Mucosa of rectum (tissue), 2 donors: ENCODE measurements at regions not wholly inside any gene's neighbourhood (a gene's known extent, or its start where the extent isn't known, plus 50 kb on each side); places are given as distances from the start of the nearest gene placed in this dataset.
"Not testable (repeated sequence)": the region's sequence is repeated elsewhere in the genome, so short reads cannot be mapped to it uniquely, and the experiment has no call there.

Source experiments
- H3K27ac ChIP-seq, 2 donors: one replicate each; pipeline ENCODE4 v1.7.0; 2013; ENCODE audit warnings: inconsistent platforms in 2 of 2, low read depth in 2 of 2, low read length in 2 of 2
- H3K27me3 ChIP-seq, 2 donors: one replicate each; pipeline ENCODE4 v1.7.0; 2013; ENCODE audit warnings: low read length in 2 of 2; ENCODE audit not compliant: control insufficient read depth in 2 of 2, insufficient read depth in 2 of 2
- H3K36me3 ChIP-seq, 2 donors: one replicate each; pipeline ENCODE4 v1.7.0; 2013; ENCODE audit warnings: low read length in 2 of 2; ENCODE audit not compliant: control insufficient read depth in 2 of 2, insufficient read depth in 2 of 2
- H3K4me1 ChIP-seq, 2 donors: one replicate each; pipeline ENCODE4 v1.7.0; 2013; ENCODE audit warnings: low read length in 2 of 2, mild to moderate bottlenecking in 1 of 2; ENCODE audit not compliant: control insufficient read depth in 2 of 2, insufficient read depth in 2 of 2
- H3K4me3 ChIP-seq, 2 donors: one replicate each; pipeline ENCODE4 v1.7.0; 2013; ENCODE audit warnings: low read length in 2 of 2
- H3K9ac ChIP-seq, 2 donors: one replicate each; pipeline ENCODE4 v1.7.0; 2013; ENCODE audit warnings: low read length in 2 of 2, low read depth in 1 of 2, mild to moderate bottlenecking in 1 of 2
- H3K9me3 ChIP-seq, 2 donors: one replicate each; pipeline ENCODE4 v1.7.0; 2013; ENCODE audit warnings: low read length in 2 of 2; ENCODE audit not compliant: control insufficient read depth in 2 of 2
- donor health status: healthy.
- donor health status: Normal muscosa, but diverticular disease.

DNA sequence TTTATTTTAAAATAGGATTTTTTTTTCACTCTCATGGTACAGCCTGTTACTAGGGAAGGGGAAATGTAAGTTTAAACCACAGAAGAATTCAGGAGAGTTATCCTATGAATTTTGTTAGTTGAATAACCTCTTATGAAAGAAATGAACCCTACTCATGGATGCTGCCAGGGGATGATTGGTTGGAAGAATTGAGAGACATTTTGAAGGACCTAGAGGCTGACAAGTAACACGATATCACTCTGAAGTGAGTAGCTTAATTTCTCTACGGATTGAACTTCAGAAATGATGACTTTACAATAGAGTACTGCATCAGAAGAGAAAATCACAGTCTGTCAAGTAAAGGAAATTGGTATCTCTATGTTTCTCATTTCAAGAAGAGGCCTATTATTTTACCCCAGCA, 1346.2 kb downstream of the SUCLG1 start:
- Histone ChIP-seq H3K4me1 (no peaks in the 10 kb centered on the region), H3K4me3 (no peak overlapping the region), H3K9me3 (no peaks in the 10 kb centered on the region), H3K9ac (no peak overlapping the region), H3K27ac (no peak overlapping the region), H3K36me3 (no peaks in the 10 kb centered on the region), H3K27me3 (no peaks in the 10 kb centered on the region)

DNA sequence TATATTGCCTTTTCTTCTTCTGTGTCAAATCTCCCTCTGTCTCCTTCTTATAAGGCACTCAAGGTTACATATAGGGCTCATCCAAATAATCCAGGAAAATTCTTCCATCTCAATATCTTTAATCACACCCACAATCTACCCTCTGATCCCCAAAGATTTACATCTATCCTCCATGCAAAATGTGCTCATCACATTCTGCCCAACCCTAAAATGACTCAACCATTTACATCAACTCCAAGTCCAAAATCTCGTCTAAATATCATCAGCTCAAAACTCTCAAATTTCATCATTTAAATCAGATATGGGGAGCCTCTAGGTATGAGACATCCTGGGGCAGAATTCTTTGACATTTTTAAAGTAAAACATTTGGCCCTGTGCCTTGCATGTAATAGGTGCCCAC, 1349.8 kb downstream of the SUCLG1 start:
- Histone ChIP-seq H3K9me3 (no peaks in the 10 kb centered on the region), H3K36me3 (no peaks in the 10 kb centered on the region), H3K4me3 (no peak overlapping the region), H3K4me1 (no peaks in the 10 kb centered on the region), H3K27ac (no peak overlapping the region), H3K27me3 (no peaks in the 10 kb centered on the region), H3K9ac (no peak overlapping the region)

DNA sequence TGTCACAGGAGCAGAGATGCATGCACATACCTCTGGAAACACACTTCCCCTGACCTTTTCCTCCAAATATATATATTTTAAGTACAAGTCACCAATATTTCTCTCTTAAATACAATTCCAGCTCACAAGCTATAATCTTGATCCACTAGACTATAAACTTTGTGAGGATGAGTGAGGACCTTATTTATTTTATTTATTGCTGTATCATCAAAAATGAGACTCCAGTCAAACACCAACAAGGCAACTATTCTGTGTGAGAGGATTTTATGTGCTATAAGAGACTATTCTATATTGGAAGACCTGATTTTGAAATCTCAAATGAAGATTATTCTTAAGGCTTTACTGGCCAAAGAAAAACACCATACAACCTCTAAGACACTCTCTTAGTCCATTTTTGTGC, 1352.2 kb downstream of the SUCLG1 start:
- Histone ChIP-seq H3K27me3 (no peaks in the 10 kb centered on the region), H3K9ac (no peak overlapping the region), H3K4me3 (no peak overlapping the region), H3K27ac (no peak overlapping the region), H3K36me3 (no peaks in the 10 kb centered on the region), H3K4me1 (no peaks in the 10 kb centered on the region), H3K9me3 (no peaks in the 10 kb centered on the region)

DNA sequence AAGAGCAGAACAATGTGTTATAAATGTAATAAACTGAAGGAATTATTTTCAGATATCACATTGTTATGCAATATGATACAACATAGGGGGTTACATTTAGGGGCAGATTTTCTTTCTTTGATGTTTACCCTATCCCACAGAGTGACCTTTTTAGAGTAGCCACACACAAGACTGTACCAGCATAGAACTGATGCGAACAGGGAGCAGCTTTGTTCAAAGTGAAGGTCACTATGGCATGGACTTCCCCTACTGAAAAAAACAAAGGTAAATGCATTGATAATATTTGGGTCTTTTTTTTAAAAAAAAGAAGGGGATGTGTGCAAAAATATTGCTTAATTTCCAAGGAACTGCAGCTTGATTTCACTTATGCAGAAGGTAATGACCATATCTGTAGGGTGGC, 1354.9 kb downstream of the SUCLG1 start:
- Histone ChIP-seq H3K9me3 (no peaks in the 10 kb centered on the region), H3K27me3 (no peaks in the 10 kb centered on the region), H3K4me1 (no peaks in the 10 kb centered on the region), H3K36me3 (no peaks in the 10 kb centered on the region), H3K4me3 (no peak overlapping the region), H3K9ac (no peak overlapping the region), H3K27ac (no peak overlapping the region)

DNA sequence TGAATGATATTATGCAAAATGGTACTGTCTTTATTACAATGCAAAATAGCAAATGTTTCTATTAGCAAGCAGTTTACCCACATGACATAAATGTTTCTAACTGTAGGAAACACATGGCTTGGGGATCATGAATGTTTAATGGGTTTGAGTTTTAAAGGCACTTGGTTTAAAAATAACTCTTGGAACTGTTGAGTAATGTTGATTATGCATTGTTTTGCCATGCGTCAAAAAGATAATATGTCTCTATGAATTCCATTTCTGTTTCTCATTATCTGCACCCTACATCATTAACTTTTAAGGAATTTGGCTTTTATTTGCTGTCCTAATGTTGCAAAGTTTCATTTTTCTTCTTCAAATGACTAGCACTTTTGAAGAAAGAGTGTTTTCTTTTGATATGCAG, 1355.5 kb downstream of the SUCLG1 start:
- Histone ChIP-seq H3K27me3 (no peaks in the 10 kb centered on the region), H3K36me3 (no peaks in the 10 kb centered on the region), H3K27ac (no peak overlapping the region), H3K4me1 (no peaks in the 10 kb centered on the region), H3K9me3 (no peaks in the 10 kb centered on the region), H3K4me3 (no peak overlapping the region), H3K9ac (no peak overlapping the region)

DNA sequence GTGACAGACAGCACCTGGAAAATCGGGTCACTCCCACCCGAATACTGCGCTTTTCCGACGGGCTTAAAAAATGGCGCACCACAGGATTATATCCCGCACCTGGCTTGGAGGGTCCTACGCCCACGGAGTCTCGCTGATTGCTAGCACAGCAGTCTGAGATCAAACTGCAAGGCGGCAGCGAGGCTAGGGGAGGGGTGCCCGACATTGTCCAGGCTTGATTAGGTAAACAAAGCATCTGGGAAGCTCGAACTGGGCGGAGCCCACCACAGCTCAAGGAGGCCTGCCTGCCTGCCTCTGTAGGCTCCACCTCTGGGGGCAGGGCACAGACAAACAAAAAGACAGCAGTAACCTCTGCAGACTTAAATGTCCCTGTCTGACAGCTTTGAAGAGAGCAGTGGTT, 1370.0 kb downstream of the SUCLG1 start:
- not testable (repeated sequence) for H3K9ac ChIP-seq, H3K36me3 ChIP-seq, H3K27ac ChIP-seq, H3K9me3 ChIP-seq, H3K4me3 ChIP-seq, H3K27me3 ChIP-seq, H3K4me1 ChIP-seq

DNA sequence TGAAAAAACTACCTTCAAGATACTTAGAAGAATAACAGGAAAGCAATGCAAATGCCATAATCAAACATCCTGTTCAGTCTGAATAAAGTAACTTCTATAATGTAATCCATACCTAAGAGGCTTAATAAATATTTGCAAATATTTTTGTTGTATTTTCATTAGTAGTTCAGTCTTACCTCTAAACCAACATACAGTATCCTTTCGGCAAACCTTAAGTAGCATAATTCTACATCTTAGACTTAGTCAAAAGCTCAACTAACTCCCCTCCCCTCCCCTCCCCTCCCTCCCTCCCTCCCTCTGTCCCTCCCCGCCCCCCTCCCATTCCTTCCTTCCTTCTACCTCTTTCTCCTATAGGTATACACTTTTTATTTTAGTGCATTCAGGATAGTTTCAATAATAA, 1373.2 kb downstream of the SUCLG1 start:
- Histone ChIP-seq H3K9me3 (no peaks in the 10 kb centered on the region), H3K9ac (no peak overlapping the region), H3K27ac (no peak overlapping the region), H3K4me3 (no peak overlapping the region), H3K27me3 (no peaks in the 10 kb centered on the region), H3K4me1 (no peaks in the 10 kb centered on the region), H3K36me3 (no peaks in the 10 kb centered on the region)

DNA sequence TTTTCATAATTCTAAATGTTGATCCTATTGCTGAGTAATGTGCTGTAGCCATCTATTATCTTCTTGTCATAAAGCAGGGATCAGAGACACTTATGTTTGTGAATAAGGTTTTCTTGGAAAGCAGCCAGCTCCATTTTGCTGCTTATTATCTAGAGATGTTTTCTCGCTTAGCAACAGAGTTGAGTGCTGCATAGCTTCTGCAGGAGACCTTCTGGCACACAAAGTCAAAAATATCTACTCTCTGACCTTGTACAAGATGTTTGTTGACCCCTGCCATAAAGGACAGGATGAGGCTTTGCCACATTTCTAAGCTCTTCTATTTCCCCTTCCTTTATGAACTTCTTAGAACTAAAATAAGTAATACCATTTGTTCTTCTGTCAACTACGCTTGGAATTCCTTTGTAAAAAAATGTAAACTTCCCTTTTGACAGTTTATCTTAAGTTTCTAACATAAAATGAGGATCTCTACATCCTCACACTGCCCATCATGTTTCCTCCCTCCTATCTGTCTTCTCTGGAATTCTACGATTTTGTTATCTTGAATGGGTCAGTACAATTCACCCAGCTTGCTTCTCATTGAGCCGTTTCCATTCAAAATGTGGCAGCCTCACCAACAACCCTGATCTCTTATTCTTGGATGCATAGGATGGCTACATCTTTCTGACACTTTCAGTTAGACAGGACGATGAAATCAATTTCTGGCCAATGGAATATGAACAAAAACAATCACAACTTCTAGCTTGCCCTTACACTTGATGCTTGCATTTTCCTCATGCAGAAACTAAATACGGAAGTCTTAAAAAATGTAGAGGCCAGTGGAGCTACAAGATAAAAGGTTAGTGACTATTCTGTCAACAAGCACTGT, 1377.0 kb downstream of the SUCLG1 start:
- Histone ChIP-seq H3K4me1 (no peaks in the 10 kb centered on the region), H3K27ac (no peak overlapping the region), H3K9ac (no peak overlapping the region), H3K36me3 (no peaks in the 10 kb centered on the region), H3K27me3 (no peaks in the 10 kb centered on the region), H3K9me3 (no peaks in the 10 kb centered on the region), H3K4me3 (no peak overlapping the region)

DNA sequence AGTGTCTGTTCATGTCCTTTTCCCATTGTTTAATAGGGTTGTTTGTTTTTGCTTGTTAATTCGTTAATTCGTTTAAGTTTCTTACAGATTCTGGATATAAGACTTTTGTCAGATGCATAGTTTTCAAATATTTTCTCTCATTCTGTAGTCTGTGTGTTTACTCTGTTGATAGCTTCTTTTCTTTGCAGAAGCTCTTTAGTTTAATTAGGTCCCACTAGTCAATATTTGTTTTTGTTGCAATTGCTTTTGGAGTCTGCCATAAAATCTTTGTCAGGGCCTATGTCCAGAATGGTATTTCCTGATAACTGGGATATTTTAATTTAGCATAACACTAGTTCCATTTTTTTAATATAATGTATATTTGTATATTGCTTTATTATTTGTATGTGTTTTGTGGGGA, 1380.1 kb downstream of the SUCLG1 start:
- Histone ChIP-seq H3K27ac (no peak overlapping the region), H3K9me3 (no peaks in the 10 kb centered on the region), H3K36me3 (no peaks in the 10 kb centered on the region), H3K4me1 (no peaks in the 10 kb centered on the region), H3K9ac (no peak overlapping the region), H3K4me3 (no peak overlapping the region), H3K27me3 (no peaks in the 10 kb centered on the region)

DNA sequence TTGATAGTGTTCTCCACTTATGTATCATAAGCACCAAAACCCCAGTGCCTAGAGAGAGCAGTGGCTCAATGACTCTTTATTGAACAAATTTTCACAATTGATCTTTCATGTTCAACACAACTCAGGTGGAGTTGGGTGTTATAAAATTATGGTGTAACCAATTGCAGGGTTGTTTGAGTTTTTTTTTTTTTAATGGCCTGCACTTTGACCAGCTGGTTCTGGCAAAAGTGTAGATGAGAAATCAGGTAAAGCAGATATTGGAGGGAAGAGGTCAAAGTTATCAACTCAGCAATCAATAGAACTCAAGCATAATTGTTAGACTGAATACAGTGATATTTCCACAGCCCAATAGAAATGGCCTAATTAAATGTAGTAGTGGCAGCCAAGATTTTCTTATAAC, 1386.3 kb downstream of the SUCLG1 start:
- Histone ChIP-seq H3K27me3 (no peaks in the 10 kb centered on the region), H3K27ac (no peak overlapping the region), H3K4me3 (no peak overlapping the region), H3K9me3 (no peaks in the 10 kb centered on the region), H3K9ac (no peak overlapping the region), H3K4me1 (peaks cover 0 to 7% of the 10 kb centered on the region in 2 donors), H3K36me3 (no peaks in the 10 kb centered on the region)
